ENCODE measurements at regions not wholly inside any gene's neighbourhood (a gene's known extent, or its start where the extent isn't known, plus 50 kb on each side); places are given as distances from the start of the nearest gene placed in this dataset.

GRCh38 chr21:14763695-14764064 lies 217.6 kb upstream of the SAMSN1 start:
- peak overlapping the region in 1 of 2 donors; percentile 24 for H3K27ac ChIP-seq
- no peak for DNase-seq (ENCODE audit: low spot score)
- TF ChIP-seq CTCF (IDR thresholded peaks at IDR 0.05): no peak
- H3K4me3 ChIP-seq: no peak overlapping the region

GRCh38 chr21:14762734-14763694 lies 216.9 kb upstream of the SAMSN1 start:
- H3K27ac ChIP-seq: peak overlapping the region in 1 of 2 donors; percentile 50
- DNase-seq (ENCODE audit: low spot score): no peak
- TF ChIP-seq CTCF (IDR thresholded peaks at IDR 0.05): no peak
- peak overlapping the region; percentile 43 for H3K4me3 ChIP-seq

- DNase-seq (ENCODE audit: low spot score): no peak
- Histone ChIP-seq H3K27ac (peak overlapping the region in 1 of 2 donors; percentile 50), H3K4me3 (peak overlapping the region; percentile 43)
- no peak for TF ChIP-seq CTCF (IDR thresholded peaks at IDR 0.05)
Measured at GRCh38 chr21:14762327-14762726, 216.2 kb upstream of the SAMSN1 start.

GRCh38 chr21:14759285-14759684 lies 213.2 kb upstream of the SAMSN1 start:
- no peak overlapping the region for H3K27ac ChIP-seq
- TF ChIP-seq CTCF (IDR thresholded peaks at IDR 0.05): no peak
- H3K4me3 ChIP-seq: no peak overlapping the region
- no peak for DNase-seq (ENCODE audit: low spot score)

GRCh38 chr21:14758849-14759248 lies 212.7 kb upstream of the SAMSN1 start:
- Histone ChIP-seq H3K4me3 (no peak overlapping the region), H3K27ac (no peak overlapping the region)
- TF ChIP-seq CTCF (IDR thresholded peaks at IDR 0.05): no peak
- no peak for DNase-seq (ENCODE audit: low spot score)

- TF ChIP-seq CTCF (IDR thresholded peaks at IDR 0.05): no peak
- Histone ChIP-seq H3K4me3 (no peak overlapping the region), H3K27ac (no peak overlapping the region)
- DNase-seq (ENCODE audit: low spot score): no peak
Measured at GRCh38 chr21:14757533-14758327, 211.6 kb upstream of the SAMSN1 start.

Measured in coronary artery (tissue), 2 donors.